PC-3 (cell line): ENCODE measurements at regions not wholly inside any gene's neighbourhood (a gene's known extent, or its start where the extent isn't known, plus 50 kb on each side); places are given as distances from the start of the nearest gene placed in this dataset.

Experiments used
- ATAC-seq: fragments of 200-7000 bp; cut with Tn5 transposase; 2 replicates; pipeline ENCODE4 v1.9.1; 2020; ENCODE audit warnings: mild to moderate bottlenecking, moderate library complexity
- BruUV-seq: library from RNA; stranded (reverse); fragments of 400-500 nt; replicated peaks from 2 replicates; lab custom pipeline; 2021; lab: Mats Ljungman, UMichigan
- CTCF ChIA-PET: fragments of 300-600 bp; sonication (Branson Sonifier 250); formaldehyde crosslinking; loops from one replicate; lab custom pipeline; 2022; ENCODE audit warnings: antibody characterized with exemption; lab: Charles Lee
- POLR2A ChIA-PET: fragments of 300-600 bp; sonication (Branson Sonifier 250); formaldehyde crosslinking; loops from one replicate; lab custom pipeline; 2022; ENCODE audit warnings: antibody characterized with exemption; ENCODE audit not compliant: unreplicated experiment; lab: Charles Lee
- DNase-seq: peaks from one replicate; pipeline ENCODE4 v3.0.0-alpha.2; 2015
- H2AFZ ChIP-seq: fragments of 300-600 bp; sonication (generic); 2 replicates; pipeline ENCODE4 v1.6.0; 2016; ENCODE audit warnings: antibody characterized with exemption, low read length
- H3F3A ChIP-seq: fragments of 300-600 bp; sonication (generic); one replicate; pipeline ENCODE4 v1.6.0; 2017; ENCODE audit warnings: antibody characterized with exemption, low read length, control low read depth, mild to moderate bottlenecking; ENCODE audit not compliant: unreplicated experiment
- H3K27ac ChIP-seq: fragments of 300-600 bp; sonication (generic); 2 replicates; pipeline ENCODE4 v1.5.1; 2016; ENCODE audit warnings: mild to moderate bottlenecking, low read length
- H3K27me3 ChIP-seq: fragments of 300-600 bp; sonication (generic); 2 replicates; pipeline ENCODE4 v1.6.1; 2016; ENCODE audit warnings: low read length, mixed read lengths
- H3K36me3 ChIP-seq: fragments of 300-600 bp; sonication (generic); 2 replicates; pipeline ENCODE4 v1.6.1; 2016; ENCODE audit warnings: low read depth, mixed run types, low read length, mixed read lengths
- H3K4me1 ChIP-seq: fragments of 300-600 bp; sonication (generic); 2 replicates; pipeline ENCODE4 v1.5.1; 2016; ENCODE audit warnings: low read length; ENCODE audit not compliant: insufficient read depth
- H3K4me2 ChIP-seq: fragments of 300-600 bp; sonication (generic); 2 replicates; pipeline ENCODE4 v1.6.0; 2016; ENCODE audit warnings: low read length
- H3K4me3 ChIP-seq: fragments of 300-600 bp; sonication (generic); 2 replicates; pipeline ENCODE4 v1.5.1; 2016; ENCODE audit warnings: mild to moderate bottlenecking, low read length, mixed read lengths
- H3K79me2 ChIP-seq: fragments of 300-600 bp; sonication (generic); 2 replicates; pipeline ENCODE4 v1.6.1; 2017; ENCODE audit warnings: low read length, mixed read lengths
- H3K9ac ChIP-seq: fragments of 300-600 bp; sonication (generic); 2 replicates; pipeline ENCODE4 v1.6.0; 2016; ENCODE audit warnings: mild to moderate bottlenecking, low read length
- H3K9me2 ChIP-seq: fragments of 300-600 bp; sonication (generic); replicated peaks from 2 replicates; pipeline ENCODE4 v1.6.1; 2016; ENCODE audit warnings: mixed run types, low read length, mixed read lengths
- H3K9me3 ChIP-seq: fragments of 300-600 bp; sonication (generic); 2 replicates; pipeline ENCODE4 v1.6.1; 2016; ENCODE audit warnings: low read length, mixed read lengths
- H4K20me1 ChIP-seq: fragments of 300-600 bp; sonication (generic); 2 replicates; pipeline ENCODE4 v1.6.1; 2016; ENCODE audit warnings: low read length, mixed read lengths
- CTCF ChIP-seq: fragments of 300-600 bp; sonication (generic); conservative IDR thresholded peaks from 2 replicates; pipeline ENCODE4 v1.5.1; 2017; ENCODE audit warnings: antibody characterized with exemption, low read depth, mild to moderate bottlenecking, low read length
- EZH2 ChIP-seq: fragments of 300-600 bp; sonication (generic); IDR thresholded peaks from one replicate; pipeline ENCODE4 v1.6.1; 2017; ENCODE audit warnings: antibody characterized with exemption, mild to moderate bottlenecking, low read length; ENCODE audit not compliant: unreplicated experiment
- EZH2phosphoT487 ChIP-seq: fragments of 300-600 bp; sonication (generic); IDR thresholded peaks from 2 replicates; pipeline ENCODE4 v1.6.1; 2018; ENCODE audit warnings: mild to moderate bottlenecking, antibody characterized with exemption, low read length, borderline replicate concordance
- intact Hi-C: fragments of 100-400 bp; cut with micrococcal nuclease; formaldehyde crosslinking; loops from 2 replicates; pipeline ENCODE4 v1.9.0; 2023

DNA sequence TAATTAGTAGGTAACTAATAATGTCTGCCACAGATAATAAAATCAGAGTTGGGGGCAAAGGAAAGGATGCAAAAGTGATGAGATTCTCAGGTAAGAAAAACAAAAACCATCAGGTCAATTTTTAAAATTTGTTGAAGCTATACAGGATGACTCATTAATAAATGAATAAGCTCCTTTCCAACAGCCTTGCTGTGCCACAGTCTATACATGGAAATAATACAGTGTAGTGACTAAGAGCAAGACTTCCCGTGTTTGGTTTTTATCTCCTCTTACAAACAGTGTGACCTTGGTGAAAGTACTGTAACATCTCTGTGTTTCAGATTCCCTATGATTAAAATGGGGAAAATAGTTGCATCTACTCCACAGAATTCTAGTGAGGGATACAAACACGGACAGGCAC lies 331.6 kb downstream of the PYDC2 start:
- H3K9me2 ChIP-seq: no peaks in the 10 kb centered on the region
- H3K4me1 ChIP-seq: no peaks in the 10 kb centered on the region
- ChIA-PET POLR2A (no interaction called here), CTCF (no interaction called here)
- no peak overlapping the region for H3K4me2 ChIP-seq
- no TSS peak for BruUV-seq
- no peaks in the 10 kb centered on the region for H4K20me1 ChIP-seq
- H2AFZ ChIP-seq: no peak overlapping the region
- no peaks in the 10 kb centered on the region for H3F3A ChIP-seq
- H3K9ac ChIP-seq: no peak overlapping the region
- no peaks in the 10 kb centered on the region for H3K9me3 ChIP-seq
- no peaks in the 10 kb centered on the region for H3K27me3 ChIP-seq
- DNase-seq (peak; percentile 8), ATAC-seq (peak; percentile 53; the same call in 1 of the 2 replicates)
- no peak for TF ChIP-seq EZH2
- no peak for TF ChIP-seq EZH2phosphoT487
- no peak for TF ChIP-seq CTCF
- H3K36me3 ChIP-seq: no peaks in the 10 kb centered on the region
- no peaks in the 10 kb centered on the region for H3K79me2 ChIP-seq
- no peak overlapping the region for H3K27ac ChIP-seq
- no peak overlapping the region for H3K4me3 ChIP-seq
- intact Hi-C loops: no loop called here

DNA sequence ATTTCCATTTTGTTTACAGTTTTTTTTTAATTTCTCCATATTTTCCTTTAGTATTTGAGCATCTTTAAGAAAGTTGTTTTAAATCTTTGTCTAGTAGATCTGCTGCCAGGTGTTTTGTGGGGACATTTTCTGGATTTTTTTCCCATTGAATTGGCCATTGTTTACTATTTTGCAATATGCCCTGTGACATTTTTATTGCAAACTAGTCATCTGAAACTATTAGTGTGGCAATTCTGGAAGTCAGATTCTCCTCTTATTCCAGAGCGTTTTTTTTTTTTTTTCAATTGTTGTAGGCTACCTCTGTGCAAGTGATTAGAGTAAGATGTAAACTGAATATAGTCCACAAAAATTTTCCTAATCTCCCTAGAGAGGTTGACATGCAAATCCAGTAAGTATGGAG lies 334.2 kb downstream of the PYDC2 start:
- BruUV-seq: no TSS peak
- no peaks in the 10 kb centered on the region for H3K4me1 ChIP-seq
- H3K4me3 ChIP-seq: no peak overlapping the region
- intact Hi-C loops: no loop called here
- DNase-seq (peak; percentile 33), ATAC-seq (no peak)
- no peak for TF ChIP-seq EZH2phosphoT487
- no peak for TF ChIP-seq EZH2
- TF ChIP-seq CTCF: no peak
- H3F3A ChIP-seq: no peaks in the 10 kb centered on the region
- no peaks in the 10 kb centered on the region for H3K36me3 ChIP-seq
- no peaks in the 10 kb centered on the region for H3K27me3 ChIP-seq
- no peak overlapping the region for H2AFZ ChIP-seq
- H3K9me3 ChIP-seq: no peaks in the 10 kb centered on the region
- ChIA-PET POLR2A (no interaction called here), CTCF (no interaction called here)
- no peaks in the 10 kb centered on the region for H3K79me2 ChIP-seq
- no peak overlapping the region for H3K27ac ChIP-seq
- no peaks in the 10 kb centered on the region for H4K20me1 ChIP-seq
- no peak overlapping the region for H3K4me2 ChIP-seq
- H3K9ac ChIP-seq: no peak overlapping the region
- H3K9me2 ChIP-seq: no peaks in the 10 kb centered on the region

- Histone ChIP-seq H3K36me3 (no peaks in the 10 kb centered on the region), H3F3A (no peaks in the 10 kb centered on the region), H3K9ac (no peak overlapping the region), H3K4me3 (no peak overlapping the region), H3K27ac (no peak overlapping the region), H3K4me2 (no peak overlapping the region), H3K4me1 (no peaks in the 10 kb centered on the region), H3K79me2 (no peaks in the 10 kb centered on the region), H3K27me3 (no peaks in the 10 kb centered on the region), H3K9me2 (no peaks in the 10 kb centered on the region), H3K9me3 (peaks cover 5% of the 10 kb centered on the region; the same call in 1 of the 2 replicates), H4K20me1 (no peaks in the 10 kb centered on the region), H2AFZ (no peak overlapping the region)
- TF ChIP-seq EZH2phosphoT487 (no peak), EZH2 (no peak), CTCF (no peak)
- ATAC-seq: no peak
- intact Hi-C loops: no loop called here
- BruUV-seq: no TSS peak
- ChIA-PET CTCF (no interaction called here), POLR2A (no interaction called here)
- no peak for DNase-seq
These were observed 336.3 kb downstream of the PYDC2 start for GRCh38 chr3:191797271-191797670.
